HUDEP-2 (cell line): ENCODE measurements at regions not wholly inside any gene's neighbourhood (a gene's known extent, or its start where the extent isn't known, plus 50 kb on each side); places are given as distances from the start of the nearest gene placed in this dataset.
A peak's percentile ranks its signal among the peaks of the same experiment; 100 is the strongest.

Source experiments
- DNase-seq, 76 experiments: peaks; one replicate each; lab custom pipeline; 2025; ENCODE audit not compliant: unreplicated experiment in 76 of 76; lab: John Stamatoyannopoulos, UW

DNA sequence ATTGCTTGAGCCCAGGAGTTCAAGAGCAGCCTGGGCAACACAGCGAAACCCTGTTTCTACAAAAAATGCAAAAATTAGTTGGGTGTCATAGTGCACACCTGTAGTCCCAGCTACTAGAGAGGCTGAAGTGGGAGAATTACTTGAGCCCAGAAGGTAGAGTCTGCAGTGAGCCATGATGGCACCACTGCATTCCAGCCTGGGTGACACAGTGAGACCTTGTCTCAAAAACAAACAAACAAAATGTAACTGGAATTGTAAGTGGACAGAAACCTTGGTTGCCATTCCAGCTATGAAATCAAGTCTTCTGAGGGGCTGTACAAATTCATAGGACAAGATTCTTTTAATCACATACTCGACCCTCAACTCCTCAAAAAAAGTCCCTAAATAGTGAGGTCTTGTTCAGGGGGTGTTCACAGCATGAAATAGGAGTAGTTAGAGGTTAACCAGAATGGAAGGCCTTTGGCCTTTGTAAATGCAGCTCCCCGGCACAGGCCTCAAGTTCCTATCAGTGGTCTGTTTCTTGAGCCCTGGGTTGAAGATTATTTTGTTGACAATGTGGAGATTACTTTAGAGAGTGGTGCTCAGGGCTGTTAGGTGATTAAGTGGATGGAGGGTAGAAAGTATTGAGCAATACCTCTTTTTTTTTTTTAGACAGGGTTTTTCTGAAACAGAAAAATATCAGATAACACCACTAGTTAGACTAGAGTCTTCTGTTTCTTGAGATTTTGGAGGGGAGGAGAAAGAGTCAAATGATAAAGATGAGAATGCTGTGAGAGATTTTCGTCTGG lies 138.7 kb upstream of the ZNF648 start:
- DNase-seq = peak in 15 of 76 experiments; percentile 2 to 63 (median 25)

DNA sequence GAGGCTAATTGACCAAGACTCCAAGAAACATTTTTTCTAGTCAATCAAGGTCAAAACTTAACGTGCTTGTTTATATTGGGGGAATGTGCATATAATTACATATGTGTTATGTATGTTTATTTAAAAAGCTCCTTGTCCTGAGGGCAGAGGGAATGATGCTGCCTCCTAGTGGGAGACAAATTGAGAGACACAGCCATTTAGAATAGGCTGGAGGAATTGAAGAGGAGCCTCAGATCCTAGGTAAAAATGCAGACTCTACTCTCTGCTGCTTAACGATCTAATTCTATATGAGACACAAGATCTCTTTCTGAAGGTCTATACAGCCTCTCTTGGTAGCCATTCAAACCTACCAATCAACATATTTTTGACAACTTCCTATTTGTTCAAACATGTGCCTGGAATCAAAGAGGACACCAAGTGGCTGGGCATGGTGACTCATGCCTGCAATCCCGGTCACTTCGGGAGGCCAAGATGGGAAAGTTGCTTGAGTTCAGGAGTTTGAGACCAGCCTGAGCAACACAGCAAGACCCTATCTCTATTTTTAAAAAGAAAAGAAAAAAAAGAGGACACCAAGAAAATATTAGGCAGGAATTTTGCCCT lies 136.6 kb upstream of the ZNF648 start:
- DNase-seq = peak in 1 of 76 experiments; percentile 5

DNA sequence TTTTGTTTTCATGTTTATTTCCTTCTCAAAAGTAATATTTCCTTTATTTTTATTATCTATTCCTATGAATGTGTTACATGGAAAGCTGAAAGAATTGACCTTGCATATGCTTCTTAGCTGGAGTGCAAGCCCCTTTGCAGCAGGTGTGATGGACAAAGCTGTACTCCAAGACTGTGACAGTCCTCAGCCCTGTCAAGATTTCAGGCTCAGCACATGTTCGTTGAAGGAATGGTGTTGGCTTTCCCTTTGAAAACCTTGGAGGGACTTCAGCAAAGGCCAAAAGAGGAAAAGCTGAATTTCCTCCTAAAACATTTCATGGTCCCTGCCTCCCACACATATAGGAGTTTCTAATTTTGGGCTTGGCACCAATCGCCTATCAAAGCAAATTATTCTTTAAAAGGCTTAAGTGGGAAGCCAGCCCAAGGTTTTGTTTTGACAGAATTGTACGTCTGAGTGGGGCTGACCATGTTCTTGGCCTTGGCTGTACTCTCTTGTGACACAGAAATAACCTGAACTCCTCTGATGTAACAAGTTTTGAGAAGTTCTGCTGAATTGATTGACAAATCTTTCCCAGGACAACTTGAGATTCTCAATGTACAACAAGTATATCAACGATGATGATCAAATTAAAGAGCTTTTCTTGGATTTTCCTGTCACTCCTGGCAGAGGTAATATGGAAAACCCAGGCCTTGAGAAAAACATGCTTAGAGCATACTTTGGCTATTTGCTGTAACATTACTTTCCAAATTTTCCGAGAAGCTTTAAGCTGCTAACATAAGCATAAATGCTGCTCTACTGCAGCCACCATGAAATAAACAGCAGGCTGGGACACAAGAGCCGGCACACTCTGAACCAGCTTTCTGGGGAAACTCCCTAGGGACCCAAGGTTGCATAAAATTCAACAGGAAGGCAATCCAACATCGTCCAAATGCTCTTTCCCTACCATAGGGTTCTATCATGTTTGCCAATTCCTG lies 135.7 kb upstream of the ZNF648 start:
- DNase-seq = no peak

DNA sequence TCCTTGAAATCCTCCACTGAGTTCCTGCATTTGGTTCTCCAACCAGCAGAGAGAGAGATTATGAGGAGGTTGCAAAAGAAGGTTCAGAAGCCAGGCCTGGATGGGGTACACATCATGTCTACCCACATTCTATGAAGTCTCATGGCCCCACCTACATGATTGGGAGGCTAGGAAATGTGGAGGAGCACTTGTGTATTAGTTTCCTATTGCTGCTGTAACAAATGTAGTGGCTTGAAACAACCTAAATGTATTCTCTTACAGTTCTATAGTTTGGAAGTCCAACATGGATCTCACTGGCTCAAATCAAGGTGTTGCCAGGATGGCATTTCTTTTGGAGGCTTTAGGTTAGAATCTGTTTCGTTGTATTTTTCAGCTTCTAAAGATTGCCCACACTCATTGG lies 134.2 kb upstream of the ZNF648 start:
- no peak for DNase-seq

DNA sequence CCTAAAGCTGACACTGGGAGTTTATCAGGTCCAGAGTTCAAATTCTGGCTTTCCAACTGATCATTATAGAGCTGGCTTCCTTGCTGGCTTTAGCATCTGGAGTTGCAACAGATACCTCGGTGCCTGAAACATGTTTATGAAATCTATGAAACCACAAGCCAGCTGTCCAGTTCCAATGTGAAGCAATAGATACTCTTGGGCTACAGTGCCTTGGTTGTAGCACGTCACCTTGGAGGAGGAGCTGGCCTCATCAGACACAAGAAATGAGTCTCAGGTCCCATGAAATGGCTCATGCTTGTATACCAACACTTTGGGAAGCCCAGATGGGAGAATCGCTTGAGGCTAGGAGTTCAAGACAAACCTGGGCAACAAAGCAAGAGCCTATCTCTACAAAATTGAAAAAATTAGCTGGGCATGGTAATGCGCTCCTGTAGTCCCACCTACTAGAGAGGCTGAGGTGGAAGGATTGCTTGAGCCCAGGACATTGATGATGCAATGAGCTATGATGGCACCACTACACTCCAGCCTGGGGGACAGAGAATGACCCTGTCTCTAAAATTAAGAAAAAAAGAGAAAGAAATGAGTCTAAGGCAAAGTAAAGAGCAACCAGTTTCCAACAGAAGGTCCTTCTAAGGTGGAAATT lies 132.5 kb upstream of the ZNF648 start:
- no peak for DNase-seq

DNA sequence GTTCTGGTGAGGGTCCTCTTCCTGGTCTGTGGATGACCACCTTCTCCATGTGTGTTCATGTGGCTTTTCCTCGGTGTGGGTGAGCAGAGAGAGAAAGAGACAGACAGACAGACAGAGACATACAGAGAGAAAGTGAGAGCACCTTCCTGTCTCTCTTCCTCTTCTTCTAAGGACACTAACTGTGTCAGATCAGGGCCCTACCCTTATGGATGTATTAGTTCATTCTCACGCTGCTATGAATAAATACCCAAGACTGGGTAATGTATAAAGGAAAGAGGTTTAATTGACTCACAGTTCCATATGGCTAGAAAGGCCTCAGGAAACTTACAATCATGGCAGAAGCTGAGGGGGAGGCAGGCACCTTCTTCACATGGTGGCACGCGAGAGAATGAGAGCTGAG lies 131.5 kb upstream of the ZNF648 start:
- DNase-seq = no peak

DNA sequence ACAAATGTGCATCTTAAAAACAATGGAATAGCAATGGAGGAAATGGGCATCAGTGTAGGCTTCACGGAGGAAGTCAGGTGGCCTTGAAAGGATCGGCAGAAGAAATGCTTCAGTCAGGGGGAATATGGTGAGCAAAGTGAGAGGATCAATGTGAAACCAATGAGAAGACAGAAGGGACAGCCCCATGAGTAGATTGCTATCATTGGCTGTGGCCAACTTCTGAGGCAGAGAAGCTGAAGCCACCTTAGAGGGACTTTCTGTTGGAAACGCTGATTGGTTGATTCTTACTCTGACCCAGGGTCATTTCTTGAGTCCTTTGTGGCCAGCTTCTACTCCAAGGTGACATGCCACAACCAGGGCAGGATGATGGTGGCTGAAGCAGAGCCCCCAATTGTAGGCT lies 130.7 kb upstream of the ZNF648 start:
- no peak for DNase-seq

DNA sequence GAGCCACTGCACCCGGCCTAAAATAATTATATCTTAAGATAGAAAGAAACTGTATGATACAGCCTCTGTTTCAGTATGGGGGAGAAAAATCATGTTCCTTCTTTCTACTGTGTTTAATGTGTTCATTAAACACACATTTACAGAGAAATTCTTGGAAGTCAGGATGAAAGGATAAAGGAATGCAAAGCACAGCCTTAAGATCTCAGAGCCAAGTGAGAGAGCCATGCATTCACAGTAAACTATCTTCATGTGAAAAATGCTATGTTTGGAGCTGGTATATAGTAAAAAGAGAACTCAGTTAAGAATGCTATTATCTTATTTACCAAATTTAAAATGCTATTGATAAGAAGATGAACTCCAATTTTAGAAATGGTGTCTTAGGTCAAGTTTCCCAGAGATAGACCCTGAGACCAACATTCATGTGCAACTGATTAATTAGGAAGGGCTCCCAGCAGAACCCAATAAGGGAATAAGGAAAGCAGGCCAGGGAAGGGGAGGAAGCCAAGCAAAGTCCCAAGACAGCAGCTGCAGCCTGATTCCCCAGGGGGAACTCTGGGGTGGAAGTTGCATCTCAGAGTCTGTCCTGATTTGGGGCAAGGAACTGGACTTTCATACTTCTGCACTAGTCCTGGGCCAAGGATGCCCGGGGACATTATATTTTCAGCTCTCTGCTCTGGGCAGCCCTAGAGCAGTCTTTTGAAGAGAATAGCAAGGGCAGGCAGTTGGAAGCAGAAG lies 130.0 kb upstream of the ZNF648 start:
- DNase-seq = no peak

DNA sequence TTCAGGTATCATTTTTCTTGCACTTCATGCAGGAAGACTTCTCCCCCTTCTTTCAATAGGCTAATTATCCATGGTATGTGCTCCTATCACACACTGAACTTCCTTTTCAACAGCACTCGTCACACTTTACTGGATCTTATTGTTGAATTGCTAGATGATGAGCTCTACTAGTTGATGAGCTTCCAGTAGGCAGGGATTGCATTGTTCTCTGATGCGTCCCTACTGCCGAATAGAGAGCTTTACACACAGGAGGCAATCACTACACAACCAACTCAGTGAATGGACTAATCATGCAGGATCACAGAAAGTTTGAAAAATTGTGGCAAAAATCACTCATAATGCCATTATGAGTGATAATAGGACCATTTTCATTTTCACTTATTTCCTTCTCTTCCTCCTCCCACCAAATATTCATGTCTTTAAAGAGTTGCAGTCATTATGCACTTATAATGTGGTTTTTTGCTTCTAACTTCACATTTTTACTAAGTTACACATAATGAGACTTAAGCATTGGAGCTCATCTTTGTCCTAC lies 128.1 kb upstream of the ZNF648 start:
- DNase-seq = no peak

DNA sequence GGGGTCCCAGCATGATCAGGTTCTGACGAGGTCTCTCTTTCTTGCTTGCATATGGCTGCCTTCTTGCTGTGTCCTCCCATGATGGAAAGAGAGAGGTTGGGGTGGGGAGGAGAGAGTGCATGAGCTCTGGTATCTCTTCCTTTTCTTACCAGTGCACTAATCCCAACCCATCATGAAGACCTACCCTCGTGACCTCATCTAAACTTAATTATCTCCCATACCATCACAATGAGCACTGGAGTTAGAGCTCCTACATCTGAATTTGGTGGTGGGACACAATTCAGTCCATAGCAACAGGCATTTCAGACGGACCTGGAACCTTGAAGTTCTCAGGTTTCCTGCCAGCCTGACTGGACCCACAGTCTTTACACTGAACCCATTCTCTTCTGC lies 125.2 kb upstream of the ZNF648 start:
- DNase-seq = no peak

DNA sequence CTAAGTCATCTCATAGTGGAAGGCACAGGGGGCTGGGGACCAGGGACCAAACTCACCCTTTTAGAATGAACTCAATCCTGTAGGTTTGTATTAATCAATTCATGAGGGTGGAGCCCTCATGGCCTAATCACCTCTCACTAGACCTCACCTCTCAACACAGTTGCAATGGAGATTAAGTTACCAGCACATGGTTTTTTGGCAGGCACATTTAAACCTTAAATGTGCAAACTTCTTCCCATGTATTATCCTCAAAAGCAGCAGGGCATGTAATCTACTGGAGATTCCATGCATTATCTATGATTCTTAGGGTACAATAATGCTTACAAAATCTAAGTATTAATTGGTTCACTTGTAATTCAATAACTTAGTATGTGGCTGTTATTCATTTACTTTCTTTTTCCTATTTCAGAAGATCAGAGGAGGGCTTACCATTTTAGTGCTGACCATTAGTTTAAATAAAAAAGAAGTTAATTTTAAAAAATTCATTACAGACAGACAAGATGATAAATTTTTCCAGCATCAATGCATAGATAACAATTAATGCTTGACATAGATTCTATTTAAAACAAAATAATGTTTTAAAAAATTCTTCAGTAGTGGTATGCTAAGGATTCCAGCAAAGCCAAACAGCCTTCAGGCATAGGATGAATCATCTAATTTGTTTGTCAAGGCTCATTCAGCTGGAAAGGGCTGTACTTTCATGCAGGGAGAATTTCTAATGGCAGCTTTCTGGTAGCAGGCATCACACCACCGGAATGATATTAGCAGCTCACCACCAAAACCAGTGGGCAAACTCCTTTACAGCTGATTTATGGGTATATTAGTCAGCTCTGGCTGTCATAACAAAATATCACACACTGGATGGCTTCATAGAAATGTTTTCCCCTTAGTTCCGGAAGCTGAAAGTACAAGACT lies 124.6 kb upstream of the ZNF648 start:
- no peak for DNase-seq

DNA sequence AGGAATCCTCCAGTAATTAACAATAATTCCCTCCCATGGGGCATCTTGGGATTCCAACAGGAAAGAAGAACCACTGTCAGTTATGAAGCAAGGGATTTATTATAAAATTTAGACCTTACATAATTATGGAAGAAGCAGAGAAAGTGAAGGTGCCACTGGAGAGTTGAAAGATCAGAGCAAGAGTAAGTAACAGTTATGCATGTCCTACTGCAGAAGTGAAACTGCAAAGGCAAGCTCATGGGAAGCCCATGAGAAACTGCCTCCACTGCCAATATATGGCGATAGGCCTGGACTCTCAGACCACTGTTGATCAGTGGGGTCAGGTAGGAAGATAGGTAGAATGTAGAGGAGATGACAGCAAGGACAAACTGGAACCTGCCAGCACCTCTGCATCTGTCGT lies 123.6 kb upstream of the ZNF648 start:
- DNase-seq = no peak

DNA sequence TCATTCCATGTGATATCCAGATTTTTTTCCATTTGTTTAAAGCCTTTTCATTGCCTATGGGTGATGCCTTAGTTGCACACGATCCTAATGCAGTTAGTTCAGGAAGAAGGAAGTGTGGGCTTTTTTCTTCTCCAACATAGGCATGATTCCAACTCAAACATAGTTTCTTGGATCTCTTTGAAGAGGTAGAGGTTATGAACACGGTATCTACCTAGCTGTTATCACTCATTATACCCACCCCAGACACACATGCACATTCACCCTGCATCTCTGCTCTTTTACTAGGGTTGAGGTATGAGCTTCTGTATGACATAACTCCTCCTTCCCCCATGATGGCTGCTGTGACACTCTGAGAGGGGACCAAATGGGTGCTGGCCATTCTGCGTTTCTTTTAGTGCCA lies 122.1 kb upstream of the ZNF648 start:
- no peak for DNase-seq

DNA sequence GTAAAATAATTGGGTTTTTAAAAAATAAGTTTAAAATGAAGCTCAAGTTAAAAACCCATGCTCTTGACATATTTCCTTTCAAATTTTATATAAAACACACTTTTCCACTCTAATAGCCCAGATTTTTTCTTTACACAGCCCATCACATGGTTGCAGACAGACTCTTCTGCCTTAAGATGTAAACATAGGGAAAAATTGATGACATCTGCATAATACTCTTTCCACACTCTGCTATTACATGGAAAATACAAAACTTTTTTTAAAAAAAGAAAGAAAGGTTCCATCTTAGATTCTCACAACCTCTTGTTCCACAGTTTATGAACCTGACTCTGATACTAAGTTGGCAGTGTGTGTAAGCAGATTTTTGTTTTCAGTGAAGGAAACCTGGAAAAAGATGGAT lies 120.8 kb upstream of the ZNF648 start:
- no peak for DNase-seq

DNA sequence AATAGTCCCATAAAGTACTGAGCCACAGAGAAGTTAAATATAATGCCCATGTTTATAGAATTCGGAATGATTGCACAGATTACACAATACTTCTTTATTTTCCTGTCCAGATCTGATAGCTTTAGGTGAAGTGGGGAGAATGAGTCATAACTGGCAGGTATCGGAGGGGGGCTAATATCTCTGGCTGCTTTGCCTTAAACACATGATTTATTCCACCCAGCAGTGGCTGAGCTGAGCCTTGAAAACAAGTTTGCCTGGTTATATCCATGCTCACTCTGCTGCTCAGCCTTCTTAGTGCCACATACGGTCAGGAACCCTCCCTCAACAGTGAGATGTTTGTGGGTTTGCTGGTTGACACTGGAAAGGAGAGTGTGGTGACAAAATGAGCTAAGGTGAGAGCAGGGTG lies 119.7 kb upstream of the ZNF648 start:
- DNase-seq = no peak

DNA sequence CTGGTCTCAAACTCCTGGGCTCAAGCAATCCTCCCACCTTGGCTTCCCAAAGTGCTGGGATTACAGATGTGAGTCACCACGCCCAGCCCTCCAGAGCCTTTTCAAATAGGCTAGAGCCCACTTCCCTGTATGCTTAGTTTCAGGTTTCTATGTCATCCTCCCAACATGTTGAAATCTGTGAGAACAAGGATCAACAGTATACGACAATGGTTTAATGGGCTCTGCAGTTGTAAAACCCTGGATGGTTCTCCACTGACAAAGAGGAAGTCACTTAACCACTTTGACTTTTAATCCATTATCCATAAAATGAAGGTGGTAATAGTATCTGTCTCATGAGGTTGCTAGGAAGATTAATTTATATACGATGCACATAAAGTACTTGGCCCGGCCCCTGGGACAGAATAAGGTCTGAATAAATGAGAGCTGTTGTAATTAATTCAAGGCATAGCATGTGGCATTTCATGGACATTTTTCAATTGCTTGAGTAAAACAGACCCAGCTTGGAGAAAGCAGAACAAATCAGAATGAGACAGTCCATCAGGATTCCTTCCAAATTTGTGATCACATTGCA lies 113.9 kb upstream of the ZNF648 start:
- DNase-seq = no peak

DNA sequence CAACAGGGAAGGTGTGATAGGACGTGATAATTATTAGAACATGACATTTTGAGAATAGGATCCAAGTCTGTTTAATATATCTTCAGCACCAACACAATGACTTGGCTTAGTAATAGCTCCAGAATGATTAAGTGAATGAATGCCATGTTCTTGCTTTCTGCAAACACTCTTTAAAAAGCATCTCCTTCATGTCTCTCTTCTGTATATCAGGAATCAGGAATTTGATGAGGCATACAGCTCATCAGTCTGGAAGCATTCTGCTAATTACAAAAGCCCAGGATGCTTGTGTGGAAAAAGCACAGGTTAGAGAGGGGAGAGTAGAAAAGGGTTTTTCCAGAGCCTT lies 113.0 kb upstream of the ZNF648 start:
- no peak for DNase-seq

DNA sequence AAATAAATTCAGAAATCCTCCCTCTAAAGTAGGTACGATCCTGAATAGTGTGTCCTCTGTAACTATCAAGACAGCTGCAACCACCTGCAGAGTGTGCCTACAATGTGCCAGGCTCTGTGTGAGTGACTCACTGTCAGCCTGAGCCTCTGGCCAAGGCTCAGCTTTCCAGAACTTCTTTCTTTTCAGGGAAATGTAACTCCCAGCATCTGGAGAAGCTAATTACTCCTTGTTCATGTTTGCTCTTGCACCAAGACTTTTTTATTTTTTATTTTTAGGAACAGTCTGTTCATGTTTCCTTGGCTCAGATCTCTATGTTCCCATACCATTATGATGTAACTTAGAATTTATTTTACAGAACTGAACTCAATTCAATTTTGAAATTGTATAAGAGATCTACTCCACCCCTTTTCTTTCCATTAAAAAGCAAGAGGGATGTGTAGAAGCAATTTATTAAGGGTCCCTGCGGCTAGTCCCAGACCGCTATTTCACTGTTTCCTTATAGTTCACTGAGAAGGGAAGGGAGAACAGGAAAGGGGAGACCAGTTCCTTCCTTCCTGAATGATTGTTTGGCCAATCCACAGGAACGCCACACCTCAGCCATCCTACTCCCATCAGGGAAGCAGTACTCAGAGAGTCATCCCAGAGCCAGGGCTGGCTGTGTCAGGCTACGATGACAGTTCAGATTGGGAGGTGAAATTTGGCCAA lies 112.4 kb upstream of the ZNF648 start:
- no peak for DNase-seq
